Testis (tissue), 2 donors: ENCODE measurements at regions not wholly inside any gene's neighbourhood (a gene's known extent, or its start where the extent isn't known, plus 50 kb on each side); places are given as distances from the start of the nearest gene placed in this dataset.

Experiments
- DNase-seq: peaks from one replicate; pipeline ENCODE4 v3.0.0-alpha.2; 2019
- H3K27ac ChIP-seq, 2 donors: fragments of 200-600 bp; sonication (generic); one replicate each; pipeline ENCODE4 v1.5.1; 2019
- H3K27me3 ChIP-seq: fragments of 200-600 bp; sonication (generic); one replicate; pipeline ENCODE4 v1.5.1; 2019
- H3K36me3 ChIP-seq: fragments of 200-600 bp; sonication (generic); one replicate; pipeline ENCODE4 v1.5.1; 2017; ENCODE audit warnings: low read depth; ENCODE audit errors: missing control alignments
- H3K4me1 ChIP-seq: fragments of 200-600 bp; sonication (generic); one replicate; pipeline ENCODE4 v1.5.1; 2019
- H3K4me3 ChIP-seq, 2 donors: fragments of 200-600 bp; sonication (generic); one replicate each; pipeline ENCODE4 v1.5.1; 2017 to 2019
- H3K9me3 ChIP-seq: fragments of 200-600 bp; sonication (generic); one replicate; pipeline ENCODE4 v1.5.1; 2017
- CTCF ChIP-seq, 3 experiments: fragments of 450-650 bp in 2 of 3; fragments of 200-600 bp in 1 of 3; sonication (generic) in 1 of 3; IDR thresholded peaks; one replicate each; pipeline ENCODE4 v1.5.1; 2016 to 2019; ENCODE audit warnings: antibody characterized with exemption in 3 of 3, mild to moderate bottlenecking in 2 of 3, moderate library complexity in 1 of 3
- POLR2A ChIP-seq: fragments of 450-650 bp; IDR thresholded peaks from one replicate; pipeline ENCODE4 v1.6.1; 2017; ENCODE audit warnings: antibody characterized with exemption, mild to moderate bottlenecking, moderate library complexity
- WGBS, 2 donors: methylation state at CpG; one replicate each; pipeline ENCODE4 v1.1.5; 2018; 5-methylcytosine and 5-hydroxymethylcytosine counted together
- intact Hi-C: fragments of 100-400 bp; cut with DNase I; formaldehyde crosslinking; loops from one replicate; pipeline ENCODE4 v1.15.1; 2023; ENCODE audit warnings: low total_unique reads

DNA sequence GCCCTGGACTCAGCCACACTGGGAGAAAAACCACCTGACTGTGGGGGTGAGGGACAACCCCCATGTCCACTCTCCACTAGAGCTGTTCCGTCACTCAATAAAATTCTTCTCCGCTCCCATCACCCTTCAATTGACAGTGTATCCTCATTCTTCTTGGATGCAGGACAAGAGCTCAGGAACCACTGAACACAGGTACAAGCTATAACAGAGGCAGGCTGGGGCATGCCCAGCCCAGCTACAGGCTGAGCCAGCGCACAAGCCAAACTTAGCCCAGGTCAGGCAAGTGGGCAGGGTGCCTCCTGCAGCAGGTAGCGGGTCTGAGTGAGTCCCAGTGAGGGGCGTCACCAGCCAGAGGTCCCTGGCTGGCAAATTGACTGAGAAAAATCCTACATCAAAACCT lies 183.4 kb downstream of the HINT1 start:
- Histone ChIP-seq H3K4me1 (no peaks in the 10 kb centered on the region), H3K27me3 (no peaks in the 10 kb centered on the region), H3K27ac (no peak overlapping the region), H3K9me3 (no peaks in the 10 kb centered on the region), H3K4me3 (no peak overlapping the region), H3K36me3 (no peaks in the 10 kb centered on the region)
- DNase-seq = no peak
- intact Hi-C loops = no loop called here
- WGBS, 2 donors = 97 to 100% methylated on average over 5 of the region's 5 CpGs
- TF ChIP-seq POLR2A (no peak), CTCF (IDR thresholded peaks at IDR 0.05) (no peak)

DNA sequence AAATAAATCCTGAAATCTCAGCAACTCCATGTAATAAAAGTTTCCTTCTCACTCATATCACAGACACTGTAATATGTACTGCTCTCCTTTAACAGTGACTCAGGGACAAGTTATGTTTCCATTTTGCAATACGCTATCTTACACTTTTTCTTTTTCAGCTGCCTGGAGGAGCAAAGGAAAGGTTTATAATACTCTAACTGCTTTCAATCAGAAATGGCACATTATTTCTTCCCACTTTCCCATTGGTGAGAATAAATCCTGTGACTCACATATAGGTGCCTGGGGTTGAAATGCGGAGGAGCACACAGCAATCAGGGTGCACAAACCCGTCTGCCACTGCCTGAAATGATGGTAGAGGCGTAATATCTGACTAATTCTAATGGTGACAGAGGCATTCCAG lies 186.6 kb downstream of the HINT1 start:
- 90 to 92% methylated on average over 4 of the region's 4 CpGs for WGBS, 2 donors
- Histone ChIP-seq H3K27ac (no peak overlapping the region), H3K27me3 (no peaks in the 10 kb centered on the region), H3K4me3 (no peak overlapping the region), H3K9me3 (no peaks in the 10 kb centered on the region), H3K4me1 (peaks cover 3% of the 10 kb centered on the region), H3K36me3 (no peaks in the 10 kb centered on the region)
- no peak for TF ChIP-seq POLR2A
- no peak for TF ChIP-seq CTCF (IDR thresholded peaks at IDR 0.05)
- intact Hi-C loops = no loop called here
- DNase-seq = no peak

DNA sequence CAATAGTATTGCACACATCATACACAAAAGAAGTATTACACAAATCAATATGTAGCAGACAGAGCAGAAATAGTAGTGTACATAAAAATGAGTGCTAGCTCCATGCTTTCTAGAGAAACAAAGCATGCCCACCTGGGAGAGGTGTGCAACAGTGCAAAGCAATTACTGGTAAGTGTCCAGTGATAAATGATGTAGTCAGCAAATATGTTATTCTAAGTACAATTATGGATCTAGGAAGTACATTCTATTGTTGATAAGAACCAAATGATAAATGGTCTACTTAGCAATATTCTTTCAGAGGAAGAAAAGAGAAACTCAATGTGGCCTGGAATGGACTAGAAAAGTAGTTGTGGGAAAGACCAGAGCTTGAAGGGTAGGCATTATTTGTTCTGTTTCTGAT lies 188.6 kb downstream of the HINT1 start:
- no peak for TF ChIP-seq CTCF (IDR thresholded peaks at IDR 0.05)
- no peak for TF ChIP-seq POLR2A
- intact Hi-C loops = no loop called here

DNA sequence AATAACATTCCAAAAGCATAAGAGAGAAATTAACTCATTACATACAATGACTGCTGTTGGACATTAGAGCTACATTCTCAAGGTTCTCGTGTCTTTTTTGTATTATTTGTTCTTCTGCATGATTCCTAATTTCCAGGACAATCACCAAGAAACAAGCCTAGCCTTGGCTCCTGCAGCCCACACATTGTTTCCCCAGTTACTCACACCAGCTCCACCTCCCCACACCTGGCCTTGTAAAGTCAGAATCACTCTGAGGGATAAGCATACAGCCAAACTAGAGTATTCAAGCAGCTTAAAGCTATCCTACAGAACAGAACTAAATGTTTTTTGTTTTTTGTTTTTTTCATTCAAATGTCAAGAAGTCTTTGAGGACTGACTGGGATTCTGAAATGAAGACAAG lies 189.2 kb downstream of the HINT1 start:
- WGBS, 2 donors = 38 to 39% methylated on average over 1 of the region's 1 CpG
- H3K27me3 ChIP-seq = no peaks in the 10 kb centered on the region
- H3K9me3 ChIP-seq = no peaks in the 10 kb centered on the region
- H3K27ac ChIP-seq = no peak overlapping the region
- H3K36me3 ChIP-seq = no peaks in the 10 kb centered on the region
- H3K4me3 ChIP-seq = no peak overlapping the region
- peaks cover 3% of the 10 kb centered on the region for H3K4me1 ChIP-seq
- intact Hi-C loops = no loop called here
- no peak for DNase-seq
- TF ChIP-seq POLR2A = no peak
- TF ChIP-seq CTCF (IDR thresholded peaks at IDR 0.05) = no peak

More for the DNA sequence above, 188.6 kb downstream of the HINT1 start:
- Histone ChIP-seq H3K4me3 (no peak overlapping the region), H3K4me1 (peaks cover 3% of the 10 kb centered on the region), H3K36me3 (no peaks in the 10 kb centered on the region), H3K27me3 (no peaks in the 10 kb centered on the region), H3K27ac (no peak overlapping the region), H3K9me3 (no peaks in the 10 kb centered on the region)
- DNase-seq = no peak

GRCh38 chr5:130975299-130975698 lies 189.8 kb downstream of the HINT1 start:
- 73 to 83% methylated on average over 2 of the region's 2 CpGs for WGBS, 2 donors
- H3K27ac ChIP-seq = no peak overlapping the region
- no peak overlapping the region for H3K4me3 ChIP-seq
- no peaks in the 10 kb centered on the region for H3K9me3 ChIP-seq
- H3K36me3 ChIP-seq = no peaks in the 10 kb centered on the region
- H3K4me1 ChIP-seq = peaks cover 3% of the 10 kb centered on the region
- intact Hi-C loops = no loop called here
- H3K27me3 ChIP-seq = no peaks in the 10 kb centered on the region
- no peak for TF ChIP-seq CTCF (IDR thresholded peaks at IDR 0.05)
- TF ChIP-seq POLR2A = no peak
- no peak for DNase-seq
